ENCODE measurements at regions not wholly inside any gene's neighbourhood (a gene's known extent, or its start where the extent isn't known, plus 50 kb on each side); places are given as distances from the start of the nearest gene placed in this dataset.

DNA sequence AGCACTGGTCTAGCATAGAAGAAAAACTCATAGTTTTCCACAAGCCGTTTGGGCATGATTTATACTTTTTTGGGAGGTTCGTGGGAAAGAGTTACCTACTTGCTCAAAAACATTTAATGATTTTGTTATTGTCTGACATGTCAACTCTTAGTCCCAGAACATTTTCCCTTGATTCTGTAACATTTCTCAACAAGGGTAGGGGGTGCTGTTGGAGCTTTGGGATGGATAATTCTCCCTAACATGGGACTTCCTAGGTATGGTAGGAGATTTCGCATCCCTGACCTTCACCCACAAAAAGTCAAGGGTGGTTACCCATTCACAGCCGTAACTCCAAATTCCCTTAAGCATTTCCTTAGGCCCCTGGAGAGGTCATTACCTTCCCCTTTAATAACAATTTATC is 378.0 kb downstream of the YTHDC2 start:
- no peak for TF ChIP-seq POLR2A (IDR thresholded peaks at IDR 0.05)
- TF ChIP-seq, protein P1, sequence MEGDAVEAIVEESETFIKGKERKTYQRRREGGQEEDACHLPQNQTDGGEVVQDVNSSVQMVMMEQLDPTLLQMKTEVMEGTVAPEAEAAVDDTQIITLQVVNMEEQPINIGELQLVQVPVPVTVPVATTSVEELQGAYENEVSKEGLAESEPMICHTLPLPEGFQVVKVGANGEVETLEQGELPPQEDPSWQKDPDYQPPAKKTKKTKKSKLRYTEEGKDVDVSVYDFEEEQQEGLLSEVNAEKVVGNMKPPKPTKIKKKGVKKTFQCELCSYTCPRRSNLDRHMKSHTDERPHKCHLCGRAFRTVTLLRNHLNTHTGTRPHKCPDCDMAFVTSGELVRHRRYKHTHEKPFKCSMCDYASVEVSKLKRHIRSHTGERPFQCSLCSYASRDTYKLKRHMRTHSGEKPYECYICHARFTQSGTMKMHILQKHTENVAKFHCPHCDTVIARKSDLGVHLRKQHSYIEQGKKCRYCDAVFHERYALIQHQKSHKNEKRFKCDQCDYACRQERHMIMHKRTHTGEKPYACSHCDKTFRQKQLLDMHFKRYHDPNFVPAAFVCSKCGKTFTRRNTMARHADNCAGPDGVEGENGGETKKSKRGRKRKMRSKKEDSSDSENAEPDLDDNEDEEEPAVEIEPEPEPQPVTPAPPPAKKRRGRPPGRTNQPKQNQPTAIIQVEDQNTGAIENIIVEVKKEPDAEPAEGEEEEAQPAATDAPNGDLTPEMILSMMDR (IDR thresholded peaks at IDR 0.05) = no peak
